ENCODE measurements at regions not wholly inside any gene's neighbourhood (a gene's known extent, or its start where the extent isn't known, plus 50 kb on each side); places are given as distances from the start of the nearest gene placed in this dataset.
A peak's percentile ranks its signal among the peaks of the same experiment; 100 is the strongest.

DNA sequence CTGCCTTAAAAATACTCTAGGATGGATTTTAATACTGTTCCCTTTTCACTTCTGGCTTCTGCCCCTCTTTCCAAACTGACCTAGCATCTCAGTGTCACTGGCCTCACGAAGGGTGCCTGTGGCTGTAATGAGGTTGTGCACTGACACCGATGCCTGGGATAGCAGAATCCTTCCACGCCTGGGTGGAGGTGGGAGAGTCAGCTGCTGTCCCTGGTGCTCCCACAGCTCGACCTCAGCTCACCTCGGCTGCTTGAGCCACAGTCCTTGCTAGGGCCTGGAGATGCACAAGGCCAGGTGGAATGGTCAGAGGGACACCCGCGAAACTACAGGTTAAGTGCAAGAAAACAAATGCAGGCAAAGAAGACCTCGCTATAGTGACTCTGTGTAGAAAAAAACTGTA, 123.4 kb upstream of the ACBD5 start:
- Histone ChIP-seq H3K9me2 (replicated peaks; ENCODE audit: low read depth, low read length) (no peaks in the 10 kb centered on the region), H3K4me1 (ENCODE audit: insufficient read depth, low read length, poor library complexity, severe bottlenecking) (no peaks in the 10 kb centered on the region), H3K79me2 (ENCODE audit: insufficient read depth, low read length) (no peaks in the 10 kb centered on the region), H3K4me2 (ENCODE audit: low read depth, low read length, poor library complexity, severe bottlenecking) (no peak overlapping the region), H4K20me1 (ENCODE audit: insufficient read depth, low read length, poor library complexity, severe bottlenecking) (no peaks in the 10 kb centered on the region), H3K9ac (ENCODE audit: low read depth, low read length, poor library complexity, severe bottlenecking) (no peak overlapping the region), H3K4me3 (ENCODE audit: low read length, poor library complexity, severe bottlenecking) (no peak overlapping the region), H3K27me3 (ENCODE audit: insufficient read depth, low read length, poor library complexity, severe bottlenecking) (no peaks in the 10 kb centered on the region), H3F3A (ENCODE audit: low read depth) (no peaks in the 10 kb centered on the region), H3K36me3 (ENCODE audit: insufficient read depth, low read length) (no peaks in the 10 kb centered on the region), H3K9me3 (ENCODE audit: insufficient read depth, low read depth, low read length) (no peaks in the 10 kb centered on the region), H2AFZ (ENCODE audit: low read length) (no peak overlapping the region)
- TF ChIP-seq, protein P1, sequence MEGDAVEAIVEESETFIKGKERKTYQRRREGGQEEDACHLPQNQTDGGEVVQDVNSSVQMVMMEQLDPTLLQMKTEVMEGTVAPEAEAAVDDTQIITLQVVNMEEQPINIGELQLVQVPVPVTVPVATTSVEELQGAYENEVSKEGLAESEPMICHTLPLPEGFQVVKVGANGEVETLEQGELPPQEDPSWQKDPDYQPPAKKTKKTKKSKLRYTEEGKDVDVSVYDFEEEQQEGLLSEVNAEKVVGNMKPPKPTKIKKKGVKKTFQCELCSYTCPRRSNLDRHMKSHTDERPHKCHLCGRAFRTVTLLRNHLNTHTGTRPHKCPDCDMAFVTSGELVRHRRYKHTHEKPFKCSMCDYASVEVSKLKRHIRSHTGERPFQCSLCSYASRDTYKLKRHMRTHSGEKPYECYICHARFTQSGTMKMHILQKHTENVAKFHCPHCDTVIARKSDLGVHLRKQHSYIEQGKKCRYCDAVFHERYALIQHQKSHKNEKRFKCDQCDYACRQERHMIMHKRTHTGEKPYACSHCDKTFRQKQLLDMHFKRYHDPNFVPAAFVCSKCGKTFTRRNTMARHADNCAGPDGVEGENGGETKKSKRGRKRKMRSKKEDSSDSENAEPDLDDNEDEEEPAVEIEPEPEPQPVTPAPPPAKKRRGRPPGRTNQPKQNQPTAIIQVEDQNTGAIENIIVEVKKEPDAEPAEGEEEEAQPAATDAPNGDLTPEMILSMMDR (conservative IDR thresholded peaks at IDR 0.05; ENCODE audit: low read length): no peak
- no peak for TF ChIP-seq EZH2phosphoT487 (IDR thresholded peaks at IDR 0.05; ENCODE audit: borderline replicate concordance)

DNA sequence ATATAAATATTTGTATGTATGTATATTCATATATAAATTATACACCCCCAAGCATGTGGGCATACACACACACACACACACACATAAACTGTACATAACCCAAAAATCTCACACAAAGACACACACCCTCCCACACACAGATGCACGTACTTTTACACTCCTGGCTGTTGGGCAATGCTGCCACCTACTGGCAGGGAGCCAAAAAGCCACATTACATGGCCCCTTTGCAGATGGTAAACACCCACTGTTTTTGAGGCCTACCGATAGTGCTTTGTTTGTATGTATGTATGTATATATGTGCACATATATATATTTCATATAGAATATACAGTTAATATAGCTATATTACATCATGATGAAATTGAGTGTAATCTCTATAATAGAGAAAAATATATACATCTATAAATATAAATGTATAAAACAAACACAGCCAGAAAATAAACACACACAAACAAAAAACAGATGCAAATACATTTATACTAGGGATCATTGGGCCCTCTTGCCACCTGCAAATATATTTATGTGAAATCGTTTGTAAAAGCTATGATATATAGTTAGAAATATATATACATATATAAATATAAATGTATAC, 120.1 kb upstream of the ACBD5 start:
- H3K4me3 ChIP-seq (ENCODE audit: low read length, poor library complexity, severe bottlenecking): no peak overlapping the region
- H3K36me3 ChIP-seq (ENCODE audit: insufficient read depth, low read length): no peaks in the 10 kb centered on the region
- no peaks in the 10 kb centered on the region for H3K9me3 ChIP-seq (ENCODE audit: insufficient read depth, low read depth, low read length)
- H3K4me1 ChIP-seq (ENCODE audit: insufficient read depth, low read length, poor library complexity, severe bottlenecking): no peaks in the 10 kb centered on the region
- H3F3A ChIP-seq (ENCODE audit: low read depth): no peaks in the 10 kb centered on the region
- TF ChIP-seq, protein P1 (conservative IDR thresholded peaks at IDR 0.05; ENCODE audit: low read length): peak; percentile 91
- TF ChIP-seq EZH2phosphoT487 (IDR thresholded peaks at IDR 0.05; ENCODE audit: borderline replicate concordance): no peak
- no peak overlapping the region for H3K4me2 ChIP-seq (ENCODE audit: low read depth, low read length, poor library complexity, severe bottlenecking)
- no peaks in the 10 kb centered on the region for H3K9me2 ChIP-seq (replicated peaks; ENCODE audit: low read depth, low read length)
- H2AFZ ChIP-seq (ENCODE audit: low read length): no peak overlapping the region
- no peak overlapping the region for H3K9ac ChIP-seq (ENCODE audit: low read depth, low read length, poor library complexity, severe bottlenecking)
- H4K20me1 ChIP-seq (ENCODE audit: insufficient read depth, low read length, poor library complexity, severe bottlenecking): no peaks in the 10 kb centered on the region
- H3K27me3 ChIP-seq (ENCODE audit: insufficient read depth, low read length, poor library complexity, severe bottlenecking): no peaks in the 10 kb centered on the region
- no peaks in the 10 kb centered on the region for H3K79me2 ChIP-seq (ENCODE audit: insufficient read depth, low read length)

DNA sequence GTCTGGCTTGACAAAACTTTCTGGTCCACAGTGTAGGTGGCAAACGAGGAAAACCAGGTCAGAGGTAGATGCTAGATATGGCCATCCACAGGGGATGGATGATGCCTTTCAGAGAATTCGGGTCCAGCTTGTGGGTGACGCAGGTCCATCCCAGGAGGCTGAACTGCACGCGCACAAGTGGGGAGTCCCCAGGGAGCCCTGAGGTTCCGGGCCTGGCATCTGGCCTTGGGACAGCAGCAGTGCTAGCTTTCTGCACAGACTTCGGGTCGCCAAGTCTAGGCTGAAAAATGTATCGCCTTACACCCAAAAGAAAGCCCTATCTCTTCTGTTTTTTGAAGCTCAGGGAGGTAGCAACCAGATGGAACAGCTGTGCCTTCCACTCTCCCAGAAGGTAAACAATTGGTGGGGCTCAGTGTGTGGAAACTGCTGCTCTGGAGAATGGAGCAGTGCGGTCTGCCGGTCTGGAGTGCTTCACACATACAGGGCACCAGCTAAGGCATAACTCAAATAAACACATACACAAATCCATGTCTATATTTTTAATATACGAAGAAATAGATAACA, 119.3 kb upstream of the ACBD5 start:
- no peaks in the 10 kb centered on the region for H3K4me1 ChIP-seq (ENCODE audit: insufficient read depth, low read length, poor library complexity, severe bottlenecking)
- no peaks in the 10 kb centered on the region for H3F3A ChIP-seq (ENCODE audit: low read depth)
- no peak overlapping the region for H2AFZ ChIP-seq (ENCODE audit: low read length)
- TF ChIP-seq, protein P1 (conservative IDR thresholded peaks at IDR 0.05; ENCODE audit: low read length): no peak
- no peak for TF ChIP-seq EZH2phosphoT487 (IDR thresholded peaks at IDR 0.05; ENCODE audit: borderline replicate concordance)
- H4K20me1 ChIP-seq (ENCODE audit: insufficient read depth, low read length, poor library complexity, severe bottlenecking): no peaks in the 10 kb centered on the region
- no peaks in the 10 kb centered on the region for H3K9me2 ChIP-seq (replicated peaks; ENCODE audit: low read depth, low read length)
- H3K79me2 ChIP-seq (ENCODE audit: insufficient read depth, low read length): no peaks in the 10 kb centered on the region
- H3K9ac ChIP-seq (ENCODE audit: low read depth, low read length, poor library complexity, severe bottlenecking): no peak overlapping the region
- no peak overlapping the region for H3K4me3 ChIP-seq (ENCODE audit: low read length, poor library complexity, severe bottlenecking)
- no peaks in the 10 kb centered on the region for H3K27me3 ChIP-seq (ENCODE audit: insufficient read depth, low read length, poor library complexity, severe bottlenecking)
- H3K9me3 ChIP-seq (ENCODE audit: insufficient read depth, low read depth, low read length): no peaks in the 10 kb centered on the region
- no peak overlapping the region for H3K4me2 ChIP-seq (ENCODE audit: low read depth, low read length, poor library complexity, severe bottlenecking)
- H3K36me3 ChIP-seq (ENCODE audit: insufficient read depth, low read length): no peaks in the 10 kb centered on the region
